MM.1S (cell line): ENCODE measurements at regions not wholly inside any gene's neighbourhood (a gene's known extent, or its start where the extent isn't known, plus 50 kb on each side); places are given as distances from the start of the nearest gene placed in this dataset.

Experiments
- DNase-seq: peaks from one replicate; pipeline ENCODE4 v3.0.0-alpha.2; 2015
- H2AFZ ChIP-seq: fragments of 300-600 bp; sonication (generic); 2 replicates; pipeline ENCODE4 v1.6.0; 2016; ENCODE audit warnings: antibody characterized with exemption, low read length
- H3F3A ChIP-seq: fragments of 300-600 bp; sonication (generic); 2 replicates; pipeline ENCODE4 v1.6.1; 2016; ENCODE audit warnings: mild to moderate bottlenecking, antibody characterized with exemption, low read length, moderate library complexity, mixed read lengths; ENCODE audit not compliant: insufficient read depth
- H3K27ac ChIP-seq: fragments of 300-600 bp; sonication (generic); 2 replicates; pipeline ENCODE4 v1.5.1; 2016; ENCODE audit warnings: mild to moderate bottlenecking, low read length
- H3K27me3 ChIP-seq: fragments of 300-600 bp; sonication (generic); replicated peaks from 2 replicates; pipeline ENCODE4 v1.6.0; 2016; ENCODE audit warnings: low read length; ENCODE audit not compliant: insufficient read depth
- H3K36me3 ChIP-seq: fragments of 300-600 bp; sonication (generic); replicated peaks from 2 replicates; pipeline ENCODE4 v1.6.1; 2016; ENCODE audit warnings: mild to moderate bottlenecking, low read length, mixed read lengths; ENCODE audit not compliant: insufficient read depth
- H3K4me1 ChIP-seq: fragments of 300-600 bp; sonication (generic); 2 replicates; pipeline ENCODE4 v1.6.1; 2016; ENCODE audit warnings: low read length, mixed read lengths
- H3K4me2 ChIP-seq: fragments of 300-600 bp; sonication (generic); 2 replicates; pipeline ENCODE4 v1.6.0; 2016; ENCODE audit warnings: low read depth, low read length
- H3K4me3 ChIP-seq: fragments of 300-600 bp; sonication (generic); 2 replicates; pipeline ENCODE4 v1.5.1; 2016; ENCODE audit warnings: low read length, mixed read lengths
- H3K79me2 ChIP-seq: fragments of 300-600 bp; sonication (generic); 2 replicates; pipeline ENCODE4 v1.6.1; 2016; ENCODE audit warnings: mixed run types, low read length, mixed read lengths
- H3K9ac ChIP-seq: fragments of 300-600 bp; sonication (generic); 2 replicates; pipeline ENCODE4 v1.6.1; 2016; ENCODE audit warnings: low read length, mixed read lengths
- H3K9me2 ChIP-seq: fragments of 300-600 bp; sonication (generic); replicated peaks from 2 replicates; pipeline ENCODE4 v1.6.1; 2016; ENCODE audit warnings: mild to moderate bottlenecking, low read length, mixed read lengths; ENCODE audit not compliant: insufficient read depth
- H3K9me3 ChIP-seq: fragments of 300-600 bp; sonication (generic); replicated peaks from 2 replicates; pipeline ENCODE4 v1.6.1; 2016; ENCODE audit warnings: mild to moderate bottlenecking, low read length, mixed read lengths; ENCODE audit not compliant: insufficient read depth
- H4K20me1 ChIP-seq: fragments of 300-600 bp; sonication (generic); 2 replicates; pipeline ENCODE4 v1.6.1; 2016; ENCODE audit warnings: mild to moderate bottlenecking, low read length, moderate library complexity, mixed read lengths; ENCODE audit not compliant: insufficient read depth
- CTCF ChIP-seq: fragments of 300-600 bp; sonication (generic); IDR thresholded peaks from 2 replicates; pipeline ENCODE4 v1.5.1; 2016; ENCODE audit warnings: antibody characterized with exemption, low read length, mixed read lengths
- EZH2 ChIP-seq: fragments of 300-600 bp; sonication (generic); optimal IDR thresholded peaks from 2 replicates; pipeline ENCODE3; 2017; ENCODE audit warnings: low read depth, mild to moderate bottlenecking, antibody characterized with exemption, low read length, mixed read lengths
- EZH2phosphoT487 ChIP-seq: fragments of 300-600 bp; sonication (generic); IDR thresholded peaks from 2 replicates; pipeline ENCODE4 v1.6.1; 2018; ENCODE audit warnings: antibody characterized with exemption, low read length

GRCh38 chr7:91414734-91415133, 150.5 kb downstream of the FZD1 start:
- Histone ChIP-seq H3K9ac (no peak overlapping the region), H3K4me1 (no peaks in the 10 kb centered on the region), H4K20me1 (no peaks in the 10 kb centered on the region), H3K9me2 (no peaks in the 10 kb centered on the region), H3K4me3 (no peak overlapping the region), H3K4me2 (no peak overlapping the region), H3K36me3 (no peaks in the 10 kb centered on the region), H3K79me2 (no peaks in the 10 kb centered on the region), H3K27me3 (no peaks in the 10 kb centered on the region), H2AFZ (no peak overlapping the region), H3K27ac (no peak overlapping the region), H3K9me3 (no peaks in the 10 kb centered on the region), H3F3A (no peaks in the 10 kb centered on the region)
- TF ChIP-seq CTCF = no peak
- no peak for TF ChIP-seq EZH2phosphoT487
- no peak for TF ChIP-seq EZH2
- DNase-seq = no peak

GRCh38 chr7:91416155-91416865, 152.1 kb downstream of the FZD1 start:
- Histone ChIP-seq H3K9me2 (no peaks in the 10 kb centered on the region), H2AFZ (no peak overlapping the region), H3K4me1 (no peaks in the 10 kb centered on the region), H3K4me3 (no peak overlapping the region), H3K36me3 (no peaks in the 10 kb centered on the region), H3K9me3 (no peaks in the 10 kb centered on the region), H3K4me2 (no peak overlapping the region), H3K79me2 (no peaks in the 10 kb centered on the region), H3K9ac (no peak overlapping the region), H3K27me3 (no peaks in the 10 kb centered on the region), H4K20me1 (no peaks in the 10 kb centered on the region), H3F3A (no peaks in the 10 kb centered on the region), H3K27ac (no peak overlapping the region)
- no peak for DNase-seq
- no peak for TF ChIP-seq CTCF
- no peak for TF ChIP-seq EZH2
- TF ChIP-seq EZH2phosphoT487 = no peak

GRCh38 chr7:91420606-91421005, 156.4 kb downstream of the FZD1 start:
- no peak overlapping the region for H3K9ac ChIP-seq
- H3K9me3 ChIP-seq = no peaks in the 10 kb centered on the region
- H3K4me1 ChIP-seq = no peaks in the 10 kb centered on the region
- no peak for DNase-seq
- H3K79me2 ChIP-seq = no peaks in the 10 kb centered on the region
- no peak overlapping the region for H3K27ac ChIP-seq
- no peak overlapping the region for H3K4me2 ChIP-seq
- H3K9me2 ChIP-seq = no peaks in the 10 kb centered on the region
- H3F3A ChIP-seq = no peaks in the 10 kb centered on the region
- H3K27me3 ChIP-seq = no peaks in the 10 kb centered on the region
- no peaks in the 10 kb centered on the region for H4K20me1 ChIP-seq
- no peak overlapping the region for H2AFZ ChIP-seq
- H3K4me3 ChIP-seq = no peak overlapping the region
- no peaks in the 10 kb centered on the region for H3K36me3 ChIP-seq
- no peak for TF ChIP-seq EZH2phosphoT487
- TF ChIP-seq EZH2 = no peak
- no peak for TF ChIP-seq CTCF
